Naive thymus-derived CD4-positive, alpha-beta T cell (primary cell): ENCODE measurements at regions not wholly inside any gene's neighbourhood (a gene's known extent, or its start where the extent isn't known, plus 50 kb on each side); places are given as distances from the start of the nearest gene placed in this dataset.

Experiments used
- ATAC-seq: fragments of 150-1000 bp; cut with Tn5 transposase; 2 replicates; pipeline ENCODE4 v1.10.0; 2021; ENCODE audit warnings: mild to moderate bottlenecking, moderate library complexity
- CTCF ChIA-PET: fragments of 350-600 bp; sonication (Branson Sonifier 250); formaldehyde crosslinking; loops from one replicate; lab custom pipeline; 2021; ENCODE audit warnings: antibody characterized with exemption; lab: Charles Lee
- POLR2A ChIA-PET: fragments of 350-600 bp; sonication (Branson Sonifier 250); formaldehyde crosslinking; loops from one replicate; lab custom pipeline; 2021; ENCODE audit warnings: antibody characterized with exemption, inconsistent platforms; lab: Charles Lee
- DNase-seq, 9 donors: peaks; one replicate each; pipeline versions ENCODE4 v3.0.0 to v3.0.0-alpha.2; 2020 to 2022; ENCODE audit warnings: mixed read lengths in 1 of 9
- H3K27ac ChIP-seq: one replicate; pipeline ENCODE4 v1.7.0; 2013; ENCODE audit warnings: mild to moderate bottlenecking, low read depth, low read length, moderate library complexity
- H3K27me3 ChIP-seq, 2 donors: one replicate each; pipeline ENCODE4 v1.7.0; 2013; ENCODE audit warnings: low read length in 2 of 2, mild to moderate bottlenecking in 2 of 2, moderate library complexity in 2 of 2; ENCODE audit not compliant: control insufficient read depth in 2 of 2, insufficient read depth in 2 of 2
- H3K36me3 ChIP-seq, 3 experiments: 1 replicate in 2 of 3; 2 replicates in 1 of 3; pipeline ENCODE4 v1.7.0; 2013; ENCODE audit warnings: low read length in 3 of 3, mild to moderate bottlenecking in 3 of 3, moderate library complexity in 1 of 3; ENCODE audit not compliant: insufficient read depth in 3 of 3, control insufficient read depth in 2 of 3
- H3K4me1 ChIP-seq, 2 donors: one replicate each; pipeline ENCODE4 v1.7.0; 2013; ENCODE audit warnings: low read length in 2 of 2, mild to moderate bottlenecking in 2 of 2, moderate library complexity in 1 of 2; ENCODE audit not compliant: control insufficient read depth in 2 of 2, insufficient read depth in 2 of 2
- H3K4me3 ChIP-seq: 2 replicates; pipeline ENCODE4 v1.7.0; 2013; ENCODE audit warnings: mild to moderate bottlenecking, low read length
- H3K9me3 ChIP-seq, 3 experiments: 1 replicate in 2 of 3; 2 replicates in 1 of 3; pipeline ENCODE4 v1.7.0; 2013; ENCODE audit warnings: low read length in 3 of 3; ENCODE audit not compliant: control insufficient read depth in 2 of 3
- H3K27ac Mint-ChIP-seq, 9 donors: one replicate each; pipeline ENCODE4 v1.8.0; 2020 to 2022; ENCODE audit warnings: mixed read lengths in 9 of 9, mild to moderate bottlenecking in 8 of 9, moderate library complexity in 5 of 9, inconsistent platforms in 2 of 9
- H3K27me3 Mint-ChIP-seq, 5 donors: one replicate each; pipeline ENCODE4 v1.8.0; 2021 to 2022; ENCODE audit warnings: mixed read lengths in 5 of 5, mild to moderate bottlenecking in 1 of 5
- H3K36me3 Mint-ChIP-seq, 5 donors: one replicate each; pipeline ENCODE4 v1.8.0; 2020 to 2022; ENCODE audit warnings: mixed read lengths in 5 of 5, mild to moderate bottlenecking in 3 of 5, inconsistent platforms in 1 of 5
- H3K4me1 Mint-ChIP-seq, 7 donors: one replicate each; pipeline ENCODE4 v1.8.0; 2020 to 2022; ENCODE audit warnings: mixed read lengths in 7 of 7, mild to moderate bottlenecking in 3 of 7, inconsistent platforms in 1 of 7
- H3K4me3 Mint-ChIP-seq, 10 donors: one replicate each; pipeline ENCODE4 v1.8.0; 2020 to 2022; ENCODE audit warnings: mild to moderate bottlenecking in 10 of 10, mixed read lengths in 10 of 10, moderate library complexity in 6 of 10, inconsistent platforms in 2 of 10
- H3K9me3 Mint-ChIP-seq, 11 donors: one replicate each; pipeline ENCODE4 v1.8.0; 2020 to 2022; ENCODE audit warnings: mixed read lengths in 11 of 11, mild to moderate bottlenecking in 4 of 11, inconsistent platforms in 1 of 11, moderate library complexity in 1 of 11
- intact Hi-C, 2 donors: fragments of 100-400 bp; cut with micrococcal nuclease; formaldehyde crosslinking; loops; one replicate each; pipeline ENCODE4 v1.15.1; 2023

DNA sequence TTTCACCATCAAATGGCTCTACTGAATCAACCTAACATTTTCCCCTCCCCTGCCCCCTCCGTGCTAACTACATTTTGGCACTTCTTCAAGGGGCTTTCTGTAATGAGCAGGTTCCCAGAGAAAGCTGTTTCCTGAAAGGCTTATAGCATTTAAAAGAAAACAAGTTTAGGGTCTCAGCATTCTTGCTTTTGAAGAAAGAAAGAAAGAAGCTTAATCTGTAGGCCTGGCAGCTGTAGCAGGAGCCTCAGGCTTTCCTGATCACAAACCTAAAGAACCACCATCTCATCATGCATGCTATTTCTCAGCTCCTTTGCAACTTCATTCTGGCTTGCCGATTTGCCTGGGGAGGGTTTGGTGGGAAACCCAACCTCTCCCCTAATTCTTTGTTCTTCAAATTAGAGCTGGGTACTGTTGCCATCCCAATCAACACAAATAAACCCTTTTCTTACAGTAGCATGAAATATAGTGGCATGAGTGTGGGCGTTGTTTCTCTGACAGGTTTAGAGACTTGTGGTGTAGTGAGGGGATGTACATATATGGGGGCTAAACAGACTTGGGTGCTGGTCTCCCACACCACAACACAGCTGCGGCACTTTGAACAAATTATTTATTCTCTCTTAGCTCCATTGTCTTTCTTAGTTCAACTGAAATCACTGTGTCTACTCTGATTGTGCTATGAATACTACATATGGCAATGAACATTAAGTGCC lies 160.5 kb upstream of the TNC start:
- ChIA-PET POLR2A (no interaction called here), CTCF (no interaction called here)
- no peak for ATAC-seq
- Mint-ChIP-seq H3K27me3 (peaks cover 8 to 34% (median 30%) of the 10 kb centered on the region in 5 donors), H3K9me3 (peaks cover 0 to 10% (median 0%) of the 10 kb centered on the region in 11 donors), H3K4me1 (peaks cover 0 to 2% (median 0%) of the 10 kb centered on the region in 7 donors), H3K4me3 (no peak overlapping the region), H3K36me3 (no peaks in the 10 kb centered on the region), H3K27ac (no peak overlapping the region)
- intact Hi-C loops: no loop called here
- Histone ChIP-seq H3K27ac (no peak overlapping the region), H3K4me3 (no peak overlapping the region), H3K4me1 (no peaks in the 10 kb centered on the region), H3K9me3 (no peaks in the 10 kb centered on the region), H3K27me3 (no peaks in the 10 kb centered on the region), H3K36me3 (no peaks in the 10 kb centered on the region)
- no peak for DNase-seq

DNA sequence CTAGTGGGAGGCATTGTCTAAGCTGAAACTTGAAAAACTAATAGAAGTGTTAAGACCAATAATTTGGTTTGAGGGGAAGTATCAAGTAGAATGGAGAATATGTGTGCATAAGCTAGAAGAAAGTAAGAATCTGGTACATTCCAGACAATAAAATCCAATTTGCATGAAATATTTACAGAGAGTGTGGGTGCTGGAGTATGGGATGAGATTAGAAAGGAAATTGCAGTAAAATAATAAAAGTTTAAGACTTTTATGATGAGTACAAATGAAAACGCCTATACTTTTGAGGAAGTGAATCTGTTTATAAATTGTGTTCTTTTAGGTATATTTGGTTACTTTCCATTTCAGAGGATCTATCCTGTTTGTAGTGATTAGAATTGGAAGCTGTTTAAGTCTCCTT lies 165.4 kb upstream of the TNC start:
- H3K36me3 Mint-ChIP-seq: no peaks in the 10 kb centered on the region
- ChIA-PET CTCF (no interaction called here), POLR2A (no interaction called here)
- DNase-seq (no peak), ATAC-seq (no peak)
- Histone ChIP-seq H3K9me3 (no peaks in the 10 kb centered on the region), H3K36me3 (no peaks in the 10 kb centered on the region), H3K4me1 (no peaks in the 10 kb centered on the region), H3K27me3 (no peaks in the 10 kb centered on the region), H3K27ac (no peak overlapping the region), H3K4me3 (no peak overlapping the region)
- peaks cover 0 to 2% (median 0%) of the 10 kb centered on the region in 7 donors for H3K4me1 Mint-ChIP-seq
- peaks cover 3 to 36% (median 24%) of the 10 kb centered on the region in 5 donors for H3K27me3 Mint-ChIP-seq
- no peak overlapping the region for H3K4me3 Mint-ChIP-seq
- intact Hi-C loops: no loop called here
- H3K27ac Mint-ChIP-seq: no peak overlapping the region
- peaks cover 0 to 3% (median 0%) of the 10 kb centered on the region in 11 donors for H3K9me3 Mint-ChIP-seq

DNA sequence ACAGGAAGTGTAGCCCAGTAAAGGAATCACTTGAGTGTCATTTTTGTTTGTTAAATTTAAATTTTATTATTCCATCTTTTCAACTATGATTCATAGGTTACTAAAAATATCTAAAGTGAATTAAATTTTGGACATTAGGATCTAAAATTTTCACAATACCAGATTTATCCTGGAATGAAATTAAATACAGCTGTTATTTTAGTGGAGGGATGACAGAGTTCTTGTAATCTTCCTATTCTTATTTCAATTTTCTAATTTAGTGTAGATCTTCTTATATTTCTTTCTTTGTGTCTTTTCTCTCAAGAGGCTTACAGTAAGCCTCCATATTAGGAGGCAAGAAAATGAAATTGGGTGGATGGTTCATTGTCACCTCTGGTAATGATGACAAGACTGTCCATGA lies 167.9 kb upstream of the TNC start:
- H3K27me3 ChIP-seq: no peaks in the 10 kb centered on the region
- CTCF ChIA-PET: no interaction called here

DNA sequence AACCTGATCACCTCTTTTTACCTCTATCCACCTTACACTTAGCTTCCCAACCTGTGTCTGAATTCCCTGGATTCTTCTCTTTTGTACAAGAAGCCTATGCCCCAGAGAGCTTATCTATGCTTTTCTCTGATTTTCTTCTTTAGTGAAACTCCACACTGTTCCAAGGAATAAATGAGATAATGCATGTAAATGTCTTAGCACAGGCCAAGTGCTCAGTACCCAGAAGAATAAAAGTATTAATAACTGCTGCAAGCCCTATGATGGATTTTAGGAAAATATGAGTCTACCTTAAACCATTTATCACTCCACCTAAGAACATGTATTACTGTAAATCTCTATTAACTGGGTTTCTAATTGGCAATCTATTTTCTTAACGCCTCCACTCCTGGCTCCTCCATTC lies 168.5 kb upstream of the TNC start:
- H3K36me3 Mint-ChIP-seq: no peaks in the 10 kb centered on the region

More for the DNA sequence above, 167.9 kb upstream of the TNC start:
- Histone ChIP-seq H3K9me3 (no peaks in the 10 kb centered on the region), H3K4me1 (no peaks in the 10 kb centered on the region), H3K27ac (no peak overlapping the region), H3K36me3 (no peaks in the 10 kb centered on the region), H3K4me3 (no peak overlapping the region)
- POLR2A ChIA-PET: no interaction called here
- Mint-ChIP-seq H3K36me3 (no peaks in the 10 kb centered on the region), H3K9me3 (peaks cover 0 to 3% (median 0%) of the 10 kb centered on the region in 11 donors), H3K4me1 (peaks cover 0 to 5% (median 0%) of the 10 kb centered on the region in 7 donors), H3K27ac (no peak overlapping the region), H3K27me3 (peaks cover 3 to 29% (median 22%) of the 10 kb centered on the region in 5 donors), H3K4me3 (no peak overlapping the region)
- no peak for DNase-seq
- intact Hi-C loops: no loop called here
- no peak for ATAC-seq

DNA sequence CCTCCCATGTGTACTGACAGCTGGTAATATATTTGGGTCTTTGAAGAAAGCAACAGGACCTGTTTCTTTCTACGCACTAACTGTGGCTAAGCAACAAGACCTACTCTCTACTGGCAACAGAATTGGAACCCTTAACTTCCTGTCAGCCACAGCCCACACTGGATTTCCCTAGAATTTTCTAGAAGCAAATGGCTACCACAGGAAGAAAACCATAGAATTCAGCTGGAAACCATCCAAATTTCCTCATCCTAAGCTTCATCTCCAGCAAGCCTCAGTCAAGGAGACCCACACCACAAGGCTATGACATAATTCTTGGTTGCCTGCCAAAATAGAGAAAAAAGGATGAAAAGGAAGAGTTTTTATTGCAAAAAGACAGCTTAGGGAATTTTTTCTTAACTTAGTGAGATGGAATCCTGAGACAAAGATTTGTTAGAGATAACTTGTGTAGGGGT lies 171.8 kb upstream of the TNC start:
- Mint-ChIP-seq H3K4me3 (no peak overlapping the region), H3K4me1 (peaks cover 0 to 3% (median 0%) of the 10 kb centered on the region in 7 donors), H3K9me3 (no peaks in the 10 kb centered on the region), H3K27ac (no peak overlapping the region), H3K36me3 (no peaks in the 10 kb centered on the region), H3K27me3 (peaks cover 3 to 29% (median 12%) of the 10 kb centered on the region in 5 donors)
- Histone ChIP-seq H3K4me3 (no peak overlapping the region), H3K27ac (no peak overlapping the region), H3K9me3 (no peaks in the 10 kb centered on the region), H3K4me1 (no peaks in the 10 kb centered on the region), H3K27me3 (no peaks in the 10 kb centered on the region), H3K36me3 (no peaks in the 10 kb centered on the region)
- no peak for DNase-seq
- POLR2A ChIA-PET: no interaction called here
- ATAC-seq: no peak
- intact Hi-C loops: no loop called here
- CTCF ChIA-PET: no interaction called here

More for the DNA sequence above, 168.5 kb upstream of the TNC start:
- H3K4me1 ChIP-seq: no peaks in the 10 kb centered on the region
- peaks cover 3 to 29% (median 24%) of the 10 kb centered on the region in 5 donors for H3K27me3 Mint-ChIP-seq
- peaks cover 0 to 3% (median 0%) of the 10 kb centered on the region in 11 donors for H3K9me3 Mint-ChIP-seq
- no peak overlapping the region for H3K27ac ChIP-seq
- ATAC-seq: no peak
- H3K27me3 ChIP-seq: no peaks in the 10 kb centered on the region
- peaks cover 0 to 5% (median 0%) of the 10 kb centered on the region in 7 donors for H3K4me1 Mint-ChIP-seq
- H3K4me3 ChIP-seq: no peak overlapping the region
- H3K36me3 ChIP-seq: no peaks in the 10 kb centered on the region
- intact Hi-C loops: no loop called here
- ChIA-PET POLR2A (no interaction called here), CTCF (no interaction called here)
- H3K9me3 ChIP-seq: no peaks in the 10 kb centered on the region
- H3K4me3 Mint-ChIP-seq: no peak overlapping the region
- H3K27ac Mint-ChIP-seq: no peak overlapping the region
- DNase-seq: no peak

DNA sequence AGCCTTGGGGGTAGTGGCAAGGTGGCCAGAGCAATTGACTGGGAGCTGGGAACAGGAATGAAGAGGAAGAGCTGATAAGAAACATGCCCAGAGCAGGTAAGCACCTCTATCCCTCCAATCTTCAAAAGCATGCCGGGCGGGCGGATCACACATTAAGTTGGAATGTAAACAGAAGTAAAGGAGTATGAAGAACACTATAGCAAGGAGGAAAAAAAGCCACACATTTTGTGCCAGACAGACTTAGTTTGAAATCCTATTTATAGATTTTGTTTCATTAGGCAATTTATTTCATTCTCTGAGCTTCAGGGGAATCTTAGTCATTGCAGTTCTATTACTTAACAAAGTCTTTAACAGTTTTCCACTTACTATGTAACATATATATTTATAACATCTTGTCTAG lies 173.9 kb upstream of the TNC start:
- Mint-ChIP-seq H3K27me3 (peaks cover 3 to 28% (median 11%) of the 10 kb centered on the region in 5 donors), H3K4me3 (no peak overlapping the region), H3K9me3 (no peaks in the 10 kb centered on the region), H3K27ac (no peak overlapping the region), H3K4me1 (peaks cover 0 to 3% (median 0%) of the 10 kb centered on the region in 7 donors), H3K36me3 (no peaks in the 10 kb centered on the region)
- POLR2A ChIA-PET: no interaction called here
- Histone ChIP-seq H3K4me1 (no peaks in the 10 kb centered on the region), H3K4me3 (no peak overlapping the region), H3K27ac (no peak overlapping the region), H3K36me3 (no peaks in the 10 kb centered on the region), H3K27me3 (no peaks in the 10 kb centered on the region), H3K9me3 (no peaks in the 10 kb centered on the region)
- DNase-seq (no peak), ATAC-seq (no peak)
- intact Hi-C loops: no loop called here
- CTCF ChIA-PET: no interaction called here
